ENCODE measurements at regions not wholly inside any gene's neighbourhood (a gene's known extent, or its start where the extent isn't known, plus 50 kb on each side); places are given as distances from the start of the nearest gene placed in this dataset.

GRCh38 chr3:25884981-25885380 is 95.1 kb downstream of the OXSM start:
- Mint-ChIP-seq H3K4me3 (no peak overlapping the region), H3K4me1 (no peaks in the 10 kb centered on the region), H3K27ac (no peak overlapping the region), H3K9me3 (no peaks in the 10 kb centered on the region), H3K27me3 (peaks cover 8% of the 10 kb centered on the region)
- DNase-seq (no peak), ATAC-seq (no peak)

GRCh38 chr3:25885544-25885943 is 95.7 kb downstream of the OXSM start:
- DNase-seq (no peak), ATAC-seq (no peak)
- H3K4me1 Mint-ChIP-seq: no peaks in the 10 kb centered on the region
- peaks cover 8% of the 10 kb centered on the region for H3K27me3 Mint-ChIP-seq
- H3K9me3 Mint-ChIP-seq: no peaks in the 10 kb centered on the region
- no peak overlapping the region for H3K27ac Mint-ChIP-seq
- H3K4me3 Mint-ChIP-seq: no peak overlapping the region

GRCh38 chr3:25887907-25888306 is 98.0 kb downstream of the OXSM start:
- peaks cover 8% of the 10 kb centered on the region for H3K27me3 Mint-ChIP-seq
- H3K27ac Mint-ChIP-seq: no peak overlapping the region
- DNase-seq: no peak
- no peaks in the 10 kb centered on the region for H3K9me3 Mint-ChIP-seq
- H3K4me3 Mint-ChIP-seq: no peak overlapping the region
- ATAC-seq: peak; percentile 31
- H3K4me1 Mint-ChIP-seq: no peaks in the 10 kb centered on the region

- Mint-ChIP-seq H3K27me3 (peaks cover 8% of the 10 kb centered on the region), H3K27ac (no peak overlapping the region), H3K4me3 (no peak overlapping the region), H3K9me3 (no peaks in the 10 kb centered on the region), H3K4me1 (no peaks in the 10 kb centered on the region)
- ATAC-seq: no peak
- no peak for DNase-seq
Measured at GRCh38 chr3:25888892-25889524, 99.1 kb downstream of the OXSM start.

GRCh38 chr3:25889525-25889917 is 99.6 kb downstream of the OXSM start:
- DNase-seq: no peak
- no peak for ATAC-seq
- H3K4me1 Mint-ChIP-seq: no peaks in the 10 kb centered on the region
- H3K9me3 Mint-ChIP-seq: no peaks in the 10 kb centered on the region
- no peak overlapping the region for H3K27ac Mint-ChIP-seq
- H3K27me3 Mint-ChIP-seq: peaks cover 8% of the 10 kb centered on the region
- H3K4me3 Mint-ChIP-seq: no peak overlapping the region

GRCh38 chr3:25894101-25894500 is 104.2 kb downstream of the OXSM start:
- ATAC-seq: no peak
- H3K27ac Mint-ChIP-seq: no peak overlapping the region
- H3K4me3 Mint-ChIP-seq: no peak overlapping the region
- H3K9me3 Mint-ChIP-seq: no peaks in the 10 kb centered on the region
- H3K4me1 Mint-ChIP-seq: no peaks in the 10 kb centered on the region
- DNase-seq: no peak
- no peaks in the 10 kb centered on the region for H3K27me3 Mint-ChIP-seq

GRCh38 chr3:25895031-25895430 is 105.1 kb downstream of the OXSM start:
- no peaks in the 10 kb centered on the region for H3K9me3 Mint-ChIP-seq
- no peak overlapping the region for H3K27ac Mint-ChIP-seq
- H3K4me3 Mint-ChIP-seq: no peak overlapping the region
- no peaks in the 10 kb centered on the region for H3K27me3 Mint-ChIP-seq
- no peaks in the 10 kb centered on the region for H3K4me1 Mint-ChIP-seq
- DNase-seq (no peak), ATAC-seq (no peak)

- Mint-ChIP-seq H3K9me3 (no peaks in the 10 kb centered on the region), H3K27me3 (no peaks in the 10 kb centered on the region), H3K27ac (no peak overlapping the region), H3K4me1 (no peaks in the 10 kb centered on the region), H3K4me3 (no peak overlapping the region)
- DNase-seq: no peak
- no peak for ATAC-seq
Measured at GRCh38 chr3:25895443-25895842, 105.6 kb downstream of the OXSM start.

- Mint-ChIP-seq H3K27ac (no peak overlapping the region), H3K4me1 (peaks cover 3% of the 10 kb centered on the region), H3K9me3 (no peaks in the 10 kb centered on the region), H3K4me3 (no peak overlapping the region), H3K27me3 (no peaks in the 10 kb centered on the region)
- ATAC-seq (no peak), DNase-seq (no peak)
Measured at GRCh38 chr3:25897019-25897418, 107.1 kb downstream of the OXSM start.

- ATAC-seq: no peak
- Mint-ChIP-seq H3K27me3 (no peaks in the 10 kb centered on the region), H3K27ac (no peak overlapping the region), H3K4me1 (peaks cover 12% of the 10 kb centered on the region), H3K9me3 (no peaks in the 10 kb centered on the region), H3K4me3 (no peak overlapping the region)
- no peak for DNase-seq
Measured at GRCh38 chr3:25899352-25900101, 109.6 kb downstream of the OXSM start.

- Mint-ChIP-seq H3K27me3 (no peaks in the 10 kb centered on the region), H3K4me1 (peaks cover 12% of the 10 kb centered on the region), H3K9me3 (no peaks in the 10 kb centered on the region), H3K4me3 (no peak overlapping the region), H3K27ac (no peak overlapping the region)
- no peak for DNase-seq
- no peak for ATAC-seq
Measured at GRCh38 chr3:25900161-25900560, 110.3 kb downstream of the OXSM start.

GRCh38 chr3:25901796-25902195 is 111.9 kb downstream of the OXSM start:
- no peaks in the 10 kb centered on the region for H3K9me3 Mint-ChIP-seq
- H3K4me1 Mint-ChIP-seq: peaks cover 12% of the 10 kb centered on the region
- no peaks in the 10 kb centered on the region for H3K27me3 Mint-ChIP-seq
- DNase-seq (no peak), ATAC-seq (no peak)
- no peak overlapping the region for H3K4me3 Mint-ChIP-seq
- peak overlapping the region in 1 of 2 donors; percentile 19 for H3K27ac Mint-ChIP-seq

GRCh38 chr3:25902586-25902985 is 112.7 kb downstream of the OXSM start:
- ATAC-seq: no peak
- Mint-ChIP-seq H3K4me3 (no peak overlapping the region), H3K4me1 (peaks cover 12% of the 10 kb centered on the region), H3K9me3 (no peaks in the 10 kb centered on the region), H3K27me3 (no peaks in the 10 kb centered on the region), H3K27ac (no peak overlapping the region)
- DNase-seq: no peak

GRCh38 chr3:25903371-25904129 is 113.7 kb downstream of the OXSM start:
- no peaks in the 10 kb centered on the region for H3K9me3 Mint-ChIP-seq
- no peak overlapping the region for H3K27ac Mint-ChIP-seq

GRCh38 chr3:25904206-25904605 is 114.3 kb downstream of the OXSM start:
- Mint-ChIP-seq H3K9me3 (no peaks in the 10 kb centered on the region), H3K4me3 (no peak overlapping the region), H3K27ac (no peak overlapping the region), H3K27me3 (no peaks in the 10 kb centered on the region), H3K4me1 (peaks cover 12% of the 10 kb centered on the region)
- ATAC-seq (no peak), DNase-seq (no peak)

More at GRCh38 chr3:25903371-25904129, 113.7 kb downstream of the OXSM start:
- H3K27me3 Mint-ChIP-seq: no peaks in the 10 kb centered on the region
- no peak overlapping the region for H3K4me3 Mint-ChIP-seq
- no peak for DNase-seq
- ATAC-seq: no peak
- H3K4me1 Mint-ChIP-seq: peaks cover 12% of the 10 kb centered on the region

All from stimulated activated naive CD8-positive, alpha-beta T cell treated with anti-CD3 and anti-CD28 coated beads, Interleukin-15, amount 100 ng/mL, for 72 hours (primary cell).